SU-DHL-6 (cell line): ENCODE measurements at regions not wholly inside any gene's neighbourhood (a gene's known extent, or its start where the extent isn't known, plus 50 kb on each side); places are given as distances from the start of the nearest gene placed in this dataset.

Source experiments
- EZH2phosphoT487 ChIP-seq: fragments of 200-600 bp; sonication (generic), shearing (Covaris generic); conservative IDR thresholded peaks from 2 replicates; pipeline ENCODE4 v1.6.1; 2018; ENCODE audit warnings: mild to moderate bottlenecking, antibody characterized with exemption, low read length, moderate library complexity, mixed read lengths
- TF ChIP-seq, protein P1 (sequence below): fragments of 200-600 bp; sonication (generic); IDR thresholded peaks from one replicate; pipeline ENCODE4 v1.5.1; 2017; ENCODE audit warnings: antibody characterized with exemption, mild to moderate bottlenecking, low read length, moderate library complexity; ENCODE audit not compliant: insufficient read depth, poor library complexity, severe bottlenecking

DNA sequence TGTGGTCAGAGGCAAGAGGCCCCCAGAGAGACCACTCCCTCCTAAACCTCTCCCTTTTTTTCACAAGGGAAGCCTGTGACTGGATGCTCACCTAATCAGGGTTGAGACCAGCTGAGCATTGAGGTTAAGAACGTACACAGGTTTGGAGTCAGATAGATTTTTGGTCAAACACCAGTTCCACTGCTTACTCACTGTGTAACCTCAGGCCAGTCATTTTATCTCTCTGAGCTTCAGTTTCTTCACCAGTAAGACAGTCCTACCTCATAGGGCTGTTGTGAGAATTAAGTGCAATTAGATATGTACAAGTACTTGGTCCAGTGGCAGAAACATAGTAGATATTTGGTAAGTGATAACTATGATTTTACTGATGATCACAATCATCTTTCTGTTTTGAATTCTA, 256.8 kb downstream of the CDK5RAP2 start:
- TF ChIP-seq, protein P1, sequence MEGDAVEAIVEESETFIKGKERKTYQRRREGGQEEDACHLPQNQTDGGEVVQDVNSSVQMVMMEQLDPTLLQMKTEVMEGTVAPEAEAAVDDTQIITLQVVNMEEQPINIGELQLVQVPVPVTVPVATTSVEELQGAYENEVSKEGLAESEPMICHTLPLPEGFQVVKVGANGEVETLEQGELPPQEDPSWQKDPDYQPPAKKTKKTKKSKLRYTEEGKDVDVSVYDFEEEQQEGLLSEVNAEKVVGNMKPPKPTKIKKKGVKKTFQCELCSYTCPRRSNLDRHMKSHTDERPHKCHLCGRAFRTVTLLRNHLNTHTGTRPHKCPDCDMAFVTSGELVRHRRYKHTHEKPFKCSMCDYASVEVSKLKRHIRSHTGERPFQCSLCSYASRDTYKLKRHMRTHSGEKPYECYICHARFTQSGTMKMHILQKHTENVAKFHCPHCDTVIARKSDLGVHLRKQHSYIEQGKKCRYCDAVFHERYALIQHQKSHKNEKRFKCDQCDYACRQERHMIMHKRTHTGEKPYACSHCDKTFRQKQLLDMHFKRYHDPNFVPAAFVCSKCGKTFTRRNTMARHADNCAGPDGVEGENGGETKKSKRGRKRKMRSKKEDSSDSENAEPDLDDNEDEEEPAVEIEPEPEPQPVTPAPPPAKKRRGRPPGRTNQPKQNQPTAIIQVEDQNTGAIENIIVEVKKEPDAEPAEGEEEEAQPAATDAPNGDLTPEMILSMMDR: no peak
- TF ChIP-seq EZH2phosphoT487: no peak
